H1 (cell line): ENCODE measurements at regions not wholly inside any gene's neighbourhood (a gene's known extent, or its start where the extent isn't known, plus 50 kb on each side); places are given as distances from the start of the nearest gene placed in this dataset.

ENCODE experiments used
- CHD7 ChIP-seq: fragments of 300-600 bp; sonication (generic); IDR thresholded peaks from 2 replicates; pipeline ENCODE4 v1.7.1; 2012; ENCODE audit warnings: low read length, moderate library complexity, mild to moderate bottlenecking, inconsistent platforms; ENCODE audit not compliant: insufficient replicate concordance
- PHF8 ChIP-seq: fragments of 200-600 bp; sonication (generic); conservative IDR thresholded peaks from 2 replicates; pipeline ENCODE4 v1.7.1; 2012; ENCODE audit warnings: low read depth, mild to moderate bottlenecking, inconsistent platforms, low read length, moderate library complexity
- SUZ12 ChIP-seq: fragments of 200-600 bp; sonication (generic); IDR thresholded peaks from 2 replicates; pipeline ENCODE4 v1.6.1; 2012; ENCODE audit warnings: mild to moderate bottlenecking, inconsistent platforms, low read length, moderate library complexity, mixed read lengths

GRCh38 chr7:106551936-106552335, 109.0 kb downstream of the CCDC71L start (continued):
- TF ChIP-seq PHF8, result no peak
- TF ChIP-seq SUZ12, result no peak
- no peak for TF ChIP-seq CHD7
